ENCODE measurements at regions not wholly inside any gene's neighbourhood (a gene's known extent, or its start where the extent isn't known, plus 50 kb on each side); places are given as distances from the start of the nearest gene placed in this dataset.

DNA sequence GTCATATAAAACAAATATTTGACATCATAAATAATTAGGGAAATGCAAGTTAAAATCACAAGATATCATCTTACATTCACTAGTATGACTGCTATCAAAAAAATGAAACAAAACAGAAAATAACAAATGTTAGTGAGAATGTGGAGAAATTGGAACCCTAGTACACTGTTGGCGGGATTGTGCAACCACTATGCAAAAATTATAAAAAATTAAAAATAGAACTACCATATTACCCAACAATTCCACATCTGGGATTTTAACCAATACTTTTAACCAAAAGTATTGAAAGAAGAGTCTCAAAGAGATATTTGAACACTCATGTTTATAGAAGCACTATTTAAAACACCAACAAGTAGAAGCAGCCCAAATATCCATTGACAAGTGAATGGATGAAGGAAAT lies 797.2 kb upstream of the ADAMTS5 start:
- ChIA-PET CTCF (no interaction called here), POLR2A (no interaction called here)
- no peak for DNase-seq (ENCODE audit: extremely low spot score)
- TF ChIP-seq ELF4 (IDR thresholded peaks at IDR 0.05) (no peak), HDGF (IDR thresholded peaks at IDR 0.05; ENCODE audit: borderline replicate concordance) (no peak), CTBP1 (IDR thresholded peaks at IDR 0.05; ENCODE audit: borderline replicate concordance) (no peak), SUZ12 (IDR thresholded peaks at IDR 0.05) (no peak), L3MBTL2 (conservative IDR thresholded peaks at IDR 0.05) (no peak), SP1 (IDR thresholded peaks at IDR 0.05) (no peak), LEF1 (IDR thresholded peaks at IDR 0.05; ENCODE audit: borderline replicate concordance) (no peak), TARDBP (IDR thresholded peaks at IDR 0.05) (no peak), FOXA1 (IDR thresholded peaks at IDR 0.05) (no peak), BHLHE40 (IDR thresholded peaks at IDR 0.05; ENCODE audit: borderline replicate concordance) (no peak), FOXM1 (IDR thresholded peaks at IDR 0.05; ENCODE audit: borderline replicate concordance) (no peak), FOXK2 (IDR thresholded peaks at IDR 0.05) (no peak), ARNT (IDR thresholded peaks at IDR 0.05) (no peak), ZNF384 (IDR thresholded peaks at IDR 0.05) (no peak), NFRKB (IDR thresholded peaks at IDR 0.05) (no peak)
- TF ChIP-seq, protein P1, sequence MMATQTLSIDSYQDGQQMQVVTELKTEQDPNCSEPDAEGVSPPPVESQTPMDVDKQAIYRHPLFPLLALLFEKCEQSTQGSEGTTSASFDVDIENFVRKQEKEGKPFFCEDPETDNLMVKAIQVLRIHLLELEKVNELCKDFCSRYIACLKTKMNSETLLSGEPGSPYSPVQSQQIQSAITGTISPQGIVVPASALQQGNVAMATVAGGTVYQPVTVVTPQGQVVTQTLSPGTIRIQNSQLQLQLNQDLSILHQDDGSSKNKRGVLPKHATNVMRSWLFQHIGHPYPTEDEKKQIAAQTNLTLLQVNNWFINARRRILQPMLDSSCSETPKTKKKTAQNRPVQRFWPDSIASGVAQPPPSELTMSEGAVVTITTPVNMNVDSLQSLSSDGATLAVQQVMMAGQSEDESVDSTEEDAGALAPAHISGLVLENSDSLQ (IDR thresholded peaks at IDR 0.05): no peak

GRCh38 chr21:27761623-27762022 lies 794.7 kb upstream of the ADAMTS5 start:
- no peak for DNase-seq (ENCODE audit: extremely low spot score)
- POLR2A ChIA-PET: no interaction called here
- CTCF ChIA-PET: no interaction called here

GRCh38 chr21:27759820-27760219 lies 792.9 kb upstream of the ADAMTS5 start:
- no peak for DNase-seq (ENCODE audit: extremely low spot score)

More at GRCh38 chr21:27761623-27762022, 794.7 kb upstream of the ADAMTS5 start:
- no peak for TF ChIP-seq FOXM1 (IDR thresholded peaks at IDR 0.05; ENCODE audit: borderline replicate concordance)
- no peak for TF ChIP-seq NFRKB (IDR thresholded peaks at IDR 0.05)
- TF ChIP-seq HDGF (IDR thresholded peaks at IDR 0.05; ENCODE audit: borderline replicate concordance): no peak
- no peak for TF ChIP-seq TARDBP (IDR thresholded peaks at IDR 0.05)
- TF ChIP-seq FOXA1 (IDR thresholded peaks at IDR 0.05): no peak
- no peak for TF ChIP-seq ZNF384 (IDR thresholded peaks at IDR 0.05)
- TF ChIP-seq CTBP1 (IDR thresholded peaks at IDR 0.05; ENCODE audit: borderline replicate concordance): no peak
- no peak for TF ChIP-seq SUZ12 (IDR thresholded peaks at IDR 0.05)
- TF ChIP-seq LEF1 (IDR thresholded peaks at IDR 0.05; ENCODE audit: borderline replicate concordance): no peak
- TF ChIP-seq FOXK2 (IDR thresholded peaks at IDR 0.05): no peak

DNA sequence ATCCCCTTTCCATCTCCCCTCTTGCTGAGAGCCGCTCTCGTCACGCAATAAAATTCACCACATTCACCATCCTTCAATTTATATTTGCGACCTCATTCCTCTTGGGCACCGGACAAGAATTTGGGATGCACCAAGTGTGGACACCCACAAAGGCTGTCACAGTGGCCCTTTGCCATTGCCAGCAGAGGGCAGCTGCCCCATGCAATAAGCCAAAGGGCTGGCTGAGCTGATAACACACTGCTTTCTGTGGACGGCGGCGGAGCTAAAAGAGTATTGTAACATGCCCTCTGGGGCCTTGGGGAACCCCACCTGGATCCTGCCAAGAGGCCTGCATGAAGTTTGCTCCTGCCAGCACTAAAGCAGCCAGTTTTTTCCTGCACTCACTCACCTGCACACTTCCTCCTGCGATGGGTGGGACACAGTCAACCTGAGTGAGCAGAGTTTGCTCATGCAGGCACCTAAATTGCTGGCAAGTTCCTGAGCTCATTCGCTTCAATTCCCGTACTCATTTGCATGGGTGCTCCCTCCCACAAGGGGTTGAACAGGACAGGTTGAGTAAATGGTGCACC lies 792.3 kb upstream of the ADAMTS5 start:
- CTCF ChIA-PET: no interaction called here

More at GRCh38 chr21:27759820-27760219, 792.9 kb upstream of the ADAMTS5 start:
- ChIA-PET POLR2A (no interaction called here), CTCF (interaction anchor here (0.6 kb wide), 1 partner anchor 188 kb away, joined by 6 read pairs; no protein-coding TSS in a partner anchor)
- TF ChIP-seq L3MBTL2 (conservative IDR thresholded peaks at IDR 0.05) (no peak), SUZ12 (IDR thresholded peaks at IDR 0.05) (no peak), TARDBP (IDR thresholded peaks at IDR 0.05) (no peak), HDGF (IDR thresholded peaks at IDR 0.05; ENCODE audit: borderline replicate concordance) (no peak), ARNT (IDR thresholded peaks at IDR 0.05) (no peak), FOXK2 (IDR thresholded peaks at IDR 0.05) (no peak), NFRKB (IDR thresholded peaks at IDR 0.05) (no peak), FOXM1 (IDR thresholded peaks at IDR 0.05; ENCODE audit: borderline replicate concordance) (no peak), BHLHE40 (IDR thresholded peaks at IDR 0.05; ENCODE audit: borderline replicate concordance) (no peak), ELF4 (IDR thresholded peaks at IDR 0.05) (no peak), FOXA1 (IDR thresholded peaks at IDR 0.05) (no peak), SP1 (IDR thresholded peaks at IDR 0.05) (no peak), ZNF384 (IDR thresholded peaks at IDR 0.05) (no peak), LEF1 (IDR thresholded peaks at IDR 0.05; ENCODE audit: borderline replicate concordance) (no peak), CTBP1 (IDR thresholded peaks at IDR 0.05; ENCODE audit: borderline replicate concordance) (no peak)
- TF ChIP-seq, protein P1 (IDR thresholded peaks at IDR 0.05): no peak

GRCh38 chr21:27756191-27756590 lies 789.3 kb upstream of the ADAMTS5 start:
- TF ChIP-seq FOXA1 (IDR thresholded peaks at IDR 0.05) (no peak), FOXM1 (IDR thresholded peaks at IDR 0.05; ENCODE audit: borderline replicate concordance) (no peak), L3MBTL2 (conservative IDR thresholded peaks at IDR 0.05) (no peak), ELF4 (IDR thresholded peaks at IDR 0.05) (no peak), SUZ12 (IDR thresholded peaks at IDR 0.05) (no peak), TARDBP (IDR thresholded peaks at IDR 0.05) (no peak), HDGF (IDR thresholded peaks at IDR 0.05; ENCODE audit: borderline replicate concordance) (no peak), LEF1 (IDR thresholded peaks at IDR 0.05; ENCODE audit: borderline replicate concordance) (no peak), BHLHE40 (IDR thresholded peaks at IDR 0.05; ENCODE audit: borderline replicate concordance) (no peak), NFRKB (IDR thresholded peaks at IDR 0.05) (no peak), FOXK2 (IDR thresholded peaks at IDR 0.05) (no peak), ARNT (IDR thresholded peaks at IDR 0.05) (no peak), CTBP1 (IDR thresholded peaks at IDR 0.05; ENCODE audit: borderline replicate concordance) (no peak), SP1 (IDR thresholded peaks at IDR 0.05) (no peak)
- TF ChIP-seq, protein P1 (IDR thresholded peaks at IDR 0.05): no peak
- POLR2A ChIA-PET: no interaction called here
- CTCF ChIA-PET: interaction anchor here (0.5 kb wide), 1 partner anchor 737 kb away, joined by 3 read pairs; no protein-coding TSS in a partner anchor
- no peak for DNase-seq (ENCODE audit: extremely low spot score)

More for the DNA sequence above, 792.3 kb upstream of the ADAMTS5 start:
- DNase-seq (ENCODE audit: extremely low spot score): no peak
- POLR2A ChIA-PET: no interaction called here
- no peak for TF ChIP-seq ZNF384 (IDR thresholded peaks at IDR 0.05)
- no peak for TF ChIP-seq L3MBTL2 (conservative IDR thresholded peaks at IDR 0.05)
- TF ChIP-seq SP1 (IDR thresholded peaks at IDR 0.05): no peak
- TF ChIP-seq NFRKB (IDR thresholded peaks at IDR 0.05): no peak
- no peak for TF ChIP-seq ARNT (IDR thresholded peaks at IDR 0.05)
- no peak for TF ChIP-seq SUZ12 (IDR thresholded peaks at IDR 0.05)
- no peak for TF ChIP-seq FOXK2 (IDR thresholded peaks at IDR 0.05)
- TF ChIP-seq ELF4 (IDR thresholded peaks at IDR 0.05): no peak
- TF ChIP-seq CTBP1 (IDR thresholded peaks at IDR 0.05; ENCODE audit: borderline replicate concordance): no peak
- TF ChIP-seq TARDBP (IDR thresholded peaks at IDR 0.05): no peak
- no peak for TF ChIP-seq LEF1 (IDR thresholded peaks at IDR 0.05; ENCODE audit: borderline replicate concordance)
- TF ChIP-seq, protein P1 (IDR thresholded peaks at IDR 0.05): no peak
- TF ChIP-seq BHLHE40 (IDR thresholded peaks at IDR 0.05; ENCODE audit: borderline replicate concordance): no peak
- no peak for TF ChIP-seq FOXM1 (IDR thresholded peaks at IDR 0.05; ENCODE audit: borderline replicate concordance)
- no peak for TF ChIP-seq FOXA1 (IDR thresholded peaks at IDR 0.05)
- no peak for TF ChIP-seq HDGF (IDR thresholded peaks at IDR 0.05; ENCODE audit: borderline replicate concordance)

Data from HEK293T (cell line).